Suprapubic skin (tissue), 4 donors: ENCODE measurements at regions not wholly inside any gene's neighbourhood (a gene's known extent, or its start where the extent isn't known, plus 50 kb on each side); places are given as distances from the start of the nearest gene placed in this dataset.

Experiments used
- DNase-seq, 2 donors: peaks; one replicate each; pipeline ENCODE4 v3.0.0-alpha.2; 2019; ENCODE audit warnings: low spot score in 2 of 2
- H3K27ac ChIP-seq: fragments of 200-600 bp; sonication (generic); one replicate; pipeline ENCODE4 v1.5.1; 2019
- H3K27me3 ChIP-seq: fragments of 200-600 bp; sonication (generic); one replicate; pipeline ENCODE4 v1.5.1; 2019
- H3K36me3 ChIP-seq: fragments of 200-600 bp; sonication (generic); one replicate; pipeline ENCODE4 v1.5.1; 2019
- H3K4me1 ChIP-seq: fragments of 200-600 bp; sonication (generic); one replicate; pipeline ENCODE4 v1.5.1; 2019
- H3K4me3 ChIP-seq: fragments of 200-600 bp; sonication (generic); one replicate; pipeline ENCODE4 v1.5.1; 2019; ENCODE audit warnings: mild to moderate bottlenecking
- H3K9me3 ChIP-seq: fragments of 200-600 bp; sonication (generic); one replicate; pipeline ENCODE4 v1.5.1; 2019
- CTCF ChIP-seq, 2 donors: fragments of 200-600 bp in 1 of 2; fragments of 450-650 bp in 1 of 2; sonication (generic) in 1 of 2; IDR thresholded peaks; one replicate each; pipeline ENCODE4 v1.5.1; 2016 to 2019; ENCODE audit warnings: antibody characterized with exemption in 2 of 2, mild to moderate bottlenecking in 1 of 2, moderate library complexity in 1 of 2
- EP300 ChIP-seq: sonication (generic); formaldehyde crosslinking; IDR thresholded peaks from one replicate; pipeline ENCODE4 v1.6.1; 2017; ENCODE audit warnings: antibody characterized with exemption
- POLR2A ChIP-seq, 2 donors: fragments of 450-650 bp; IDR thresholded peaks; one replicate each; pipeline ENCODE4 v1.6.1; 2017; ENCODE audit warnings: antibody characterized with exemption in 2 of 2, mild to moderate bottlenecking in 2 of 2, moderate library complexity in 2 of 2
- POLR2AphosphoS5 ChIP-seq, 3 donors: sonication (generic); formaldehyde crosslinking; IDR thresholded peaks; one replicate each; pipeline ENCODE4 v1.6.1; 2017; ENCODE audit warnings: antibody characterized with exemption in 3 of 3
- WGBS: methylation state at CpG from one replicate; pipeline ENCODE4 v1.1.5; 2018; 5-methylcytosine and 5-hydroxymethylcytosine counted together

GRCh38 chr6:5946701-5947100 lies 60.0 kb downstream of the NRN1 start:
- H3K27me3 ChIP-seq: no peaks in the 10 kb centered on the region
- H3K36me3 ChIP-seq: no peaks in the 10 kb centered on the region
- TF ChIP-seq POLR2AphosphoS5 (IDR thresholded peaks at IDR 0.05) (no peak), CTCF (IDR thresholded peaks at IDR 0.05) (no peak), POLR2A (IDR thresholded peaks at IDR 0.05) (no peak), EP300 (no peak)
- 78% methylated on average over 2 of the region's 2 CpGs for whole genome bisulfite sequencing
- H3K4me3 ChIP-seq: no peak overlapping the region
- H3K4me1 ChIP-seq: no peaks in the 10 kb centered on the region
- DNase-seq: no peak
- H3K27ac ChIP-seq: no peak overlapping the region
- no peaks in the 10 kb centered on the region for H3K9me3 ChIP-seq

- H3K27ac ChIP-seq: no peak overlapping the region
- no peak for TF ChIP-seq POLR2A (IDR thresholded peaks at IDR 0.05)
- no peak for TF ChIP-seq POLR2AphosphoS5 (IDR thresholded peaks at IDR 0.05)
- TF ChIP-seq EP300: no peak
- no peak for TF ChIP-seq CTCF (IDR thresholded peaks at IDR 0.05)
- no peak for DNase-seq
- H3K27me3 ChIP-seq: no peaks in the 10 kb centered on the region
- H3K4me1 ChIP-seq: peaks cover 2% of the 10 kb centered on the region
- H3K36me3 ChIP-seq: no peaks in the 10 kb centered on the region
- 82% methylated on average over 4 of the region's 4 CpGs for WGBS
- H3K4me3 ChIP-seq: no peak overlapping the region
- no peaks in the 10 kb centered on the region for H3K9me3 ChIP-seq
Measured at GRCh38 chr6:5946181-5946580, 60.5 kb downstream of the NRN1 start.

GRCh38 chr6:5943591-5943990 lies 63.1 kb downstream of the NRN1 start:
- Histone ChIP-seq H3K4me3 (no peak overlapping the region), H3K27ac (no peak overlapping the region), H3K27me3 (no peaks in the 10 kb centered on the region), H3K9me3 (no peaks in the 10 kb centered on the region), H3K36me3 (no peaks in the 10 kb centered on the region), H3K4me1 (peaks cover 7% of the 10 kb centered on the region)
- TF ChIP-seq EP300: no peak
- no peak for DNase-seq

- Histone ChIP-seq H3K4me1 (peaks cover 7% of the 10 kb centered on the region), H3K27ac (no peak overlapping the region), H3K4me3 (no peak overlapping the region), H3K27me3 (no peaks in the 10 kb centered on the region), H3K9me3 (no peaks in the 10 kb centered on the region), H3K36me3 (no peaks in the 10 kb centered on the region)
- DNase-seq: no peak
- TF ChIP-seq EP300: no peak
- no peak for TF ChIP-seq POLR2A (IDR thresholded peaks at IDR 0.05)
- no peak for TF ChIP-seq POLR2AphosphoS5 (IDR thresholded peaks at IDR 0.05)
- TF ChIP-seq CTCF (IDR thresholded peaks at IDR 0.05): no peak
- 98% methylated on average over 1 of the region's 1 CpG for WGBS
Measured at GRCh38 chr6:5942591-5942990, 64.1 kb downstream of the NRN1 start.

DNA sequence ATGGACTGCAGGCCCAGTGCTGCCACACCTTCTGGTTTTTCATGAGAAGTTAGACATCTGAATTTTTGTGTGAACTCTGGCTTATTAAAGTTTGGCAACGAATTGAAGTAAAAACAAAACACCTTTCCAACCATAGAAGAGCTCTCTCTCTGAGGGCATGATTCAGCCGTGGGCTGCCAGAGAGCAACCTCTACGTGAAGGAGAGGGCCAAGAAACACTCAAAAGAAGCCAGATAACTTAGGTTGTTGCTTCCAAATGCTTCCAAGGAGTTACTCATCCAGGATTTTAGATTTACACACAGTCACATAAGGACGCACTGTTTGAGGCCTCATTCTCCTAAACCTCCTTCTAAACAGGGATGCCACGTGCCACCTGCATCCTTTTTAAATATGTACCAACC lies 65.5 kb downstream of the NRN1 start:
- Histone ChIP-seq H3K9me3 (no peaks in the 10 kb centered on the region), H3K27ac (no peak overlapping the region), H3K27me3 (no peaks in the 10 kb centered on the region), H3K36me3 (no peaks in the 10 kb centered on the region), H3K4me1 (peaks cover 7% of the 10 kb centered on the region), H3K4me3 (no peak overlapping the region)
- DNase-seq: no peak
- TF ChIP-seq POLR2A (IDR thresholded peaks at IDR 0.05) (no peak), CTCF (IDR thresholded peaks at IDR 0.05) (no peak), POLR2AphosphoS5 (IDR thresholded peaks at IDR 0.05) (no peak)
- 49% methylated on average over 5 of the region's 5 CpGs for WGBS

- H3K36me3 ChIP-seq: no peaks in the 10 kb centered on the region
- no peak for TF ChIP-seq POLR2A (IDR thresholded peaks at IDR 0.05)
- TF ChIP-seq CTCF (IDR thresholded peaks at IDR 0.05): no peak
- no peak for TF ChIP-seq EP300
- no peak for TF ChIP-seq POLR2AphosphoS5 (IDR thresholded peaks at IDR 0.05)
- H3K9me3 ChIP-seq: no peaks in the 10 kb centered on the region
- no peak overlapping the region for H3K27ac ChIP-seq
- no peaks in the 10 kb centered on the region for H3K27me3 ChIP-seq
- peaks cover 7% of the 10 kb centered on the region for H3K4me1 ChIP-seq
- DNase-seq: no peak
- H3K4me3 ChIP-seq: no peak overlapping the region
- 97% methylated on average over 3 of the region's 3 CpGs for WGBS
Measured at GRCh38 chr6:5938934-5939333, 67.8 kb downstream of the NRN1 start.
